Choroid plexus epithelial cell (primary cell): ENCODE measurements at regions not wholly inside any gene's neighbourhood (a gene's known extent, or its start where the extent isn't known, plus 50 kb on each side); places are given as distances from the start of the nearest gene placed in this dataset.

Experiments
- DNase-seq: peaks from one replicate; pipeline ENCODE4 v3.0.0-alpha.2; 2010; ENCODE audit warnings: low read depth
- H3K4me3 ChIP-seq: 2 replicates; pipeline ENCODE4 v1.5.1; 2011; ENCODE audit warnings: low read depth, mild to moderate bottlenecking, control low read depth, low read length, moderate library complexity
- TF ChIP-seq, protein P1 (sequence below): conservative IDR thresholded peaks from 2 replicates; pipeline ENCODE4 v1.5.1; 2011; ENCODE audit warnings: low read depth, mild to moderate bottlenecking, control low read depth, inconsistent platforms, low read length, moderate library complexity

DNA sequence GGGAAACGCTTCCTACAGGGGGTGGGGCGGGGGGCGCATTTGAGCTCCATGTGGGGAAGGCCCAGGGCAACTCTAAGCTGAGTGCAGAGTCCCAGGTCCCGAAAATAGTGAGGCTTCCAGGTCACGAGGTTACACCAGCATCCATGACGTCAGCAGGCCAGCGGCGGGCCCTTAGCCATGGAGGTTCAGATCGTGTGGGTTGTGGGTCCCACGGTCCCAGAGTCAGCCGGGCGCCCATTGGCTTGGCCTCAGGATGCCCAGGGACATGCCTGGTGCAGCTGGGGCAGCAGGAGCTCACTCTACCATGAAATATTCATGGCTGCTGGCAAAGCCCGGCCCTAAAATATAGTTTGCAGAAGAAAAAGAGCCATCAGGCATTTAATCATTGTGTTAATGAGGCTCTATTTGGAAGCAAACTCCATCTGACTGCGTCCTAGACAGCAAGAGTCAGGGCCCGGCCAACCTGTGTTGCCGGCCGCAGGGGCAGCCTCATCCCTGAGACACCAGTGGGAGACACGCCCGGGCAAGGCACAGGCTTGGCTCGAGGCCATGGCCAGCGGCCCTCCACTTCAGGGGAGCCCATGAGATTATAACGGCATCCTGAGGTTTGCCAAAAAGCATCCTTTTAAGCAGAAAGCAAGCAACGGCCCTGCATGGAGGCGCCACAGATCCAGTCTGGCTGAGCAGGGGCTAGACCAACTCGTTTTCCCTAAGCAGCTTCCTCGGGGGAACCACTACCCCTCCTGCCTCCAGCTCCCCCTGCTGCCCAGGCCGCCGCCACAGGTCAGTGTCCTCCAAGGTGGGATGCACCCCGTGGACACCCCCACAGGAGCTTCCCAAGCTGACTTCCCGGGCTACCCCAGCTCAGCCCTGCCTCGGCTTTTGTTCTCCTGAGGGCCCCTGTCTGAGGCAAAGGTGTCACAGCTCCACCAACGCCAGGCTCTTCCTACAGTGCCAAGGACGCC, 108.9 kb upstream of the PPP1R26 start:
- no peak overlapping the region for H3K4me3 ChIP-seq
- TF ChIP-seq, protein P1, sequence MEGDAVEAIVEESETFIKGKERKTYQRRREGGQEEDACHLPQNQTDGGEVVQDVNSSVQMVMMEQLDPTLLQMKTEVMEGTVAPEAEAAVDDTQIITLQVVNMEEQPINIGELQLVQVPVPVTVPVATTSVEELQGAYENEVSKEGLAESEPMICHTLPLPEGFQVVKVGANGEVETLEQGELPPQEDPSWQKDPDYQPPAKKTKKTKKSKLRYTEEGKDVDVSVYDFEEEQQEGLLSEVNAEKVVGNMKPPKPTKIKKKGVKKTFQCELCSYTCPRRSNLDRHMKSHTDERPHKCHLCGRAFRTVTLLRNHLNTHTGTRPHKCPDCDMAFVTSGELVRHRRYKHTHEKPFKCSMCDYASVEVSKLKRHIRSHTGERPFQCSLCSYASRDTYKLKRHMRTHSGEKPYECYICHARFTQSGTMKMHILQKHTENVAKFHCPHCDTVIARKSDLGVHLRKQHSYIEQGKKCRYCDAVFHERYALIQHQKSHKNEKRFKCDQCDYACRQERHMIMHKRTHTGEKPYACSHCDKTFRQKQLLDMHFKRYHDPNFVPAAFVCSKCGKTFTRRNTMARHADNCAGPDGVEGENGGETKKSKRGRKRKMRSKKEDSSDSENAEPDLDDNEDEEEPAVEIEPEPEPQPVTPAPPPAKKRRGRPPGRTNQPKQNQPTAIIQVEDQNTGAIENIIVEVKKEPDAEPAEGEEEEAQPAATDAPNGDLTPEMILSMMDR: no peak
- no peak for DNase-seq

DNA sequence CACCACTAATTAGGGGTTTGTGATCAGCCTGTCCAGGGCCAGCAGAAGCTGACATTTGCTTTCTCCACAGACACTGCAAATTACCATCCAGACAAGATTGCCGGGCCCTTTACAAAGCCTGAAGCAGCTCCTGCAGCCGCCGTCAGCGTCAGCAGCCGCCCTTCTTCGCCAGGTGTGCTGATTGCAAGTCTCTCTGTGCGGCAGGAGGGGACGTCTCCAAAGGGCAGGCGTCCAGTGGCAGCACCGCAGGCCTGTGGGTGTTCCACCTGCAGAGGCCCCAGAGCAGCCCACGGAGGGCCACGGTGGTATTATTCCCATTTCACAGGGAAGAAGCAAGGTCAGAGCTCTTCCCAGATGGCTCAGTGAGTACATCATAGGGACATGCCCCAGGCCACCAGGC, 108.0 kb upstream of the PPP1R26 start:
- no peak for DNase-seq
- H3K4me3 ChIP-seq: no peak overlapping the region
- TF ChIP-seq, protein P1: no peak

DNA sequence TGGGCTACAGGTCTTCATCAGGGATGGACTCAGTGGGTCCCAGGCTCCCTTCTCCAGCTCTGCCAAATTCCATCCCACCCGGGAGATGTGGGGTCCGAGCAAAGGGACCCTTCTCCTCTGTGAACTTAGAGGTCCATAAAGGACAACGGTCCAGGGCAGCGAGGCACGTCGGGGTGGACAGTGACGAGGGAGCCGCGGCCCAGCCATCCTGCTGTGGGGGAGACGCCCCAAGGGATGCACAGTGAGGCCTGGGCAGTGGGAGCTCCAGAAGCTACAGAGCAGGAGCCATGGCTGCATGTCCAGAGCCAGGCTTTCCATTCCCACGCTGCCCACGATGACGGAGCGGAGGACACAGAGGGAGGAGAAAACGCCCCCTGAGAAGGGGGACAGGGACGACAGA, 107.5 kb upstream of the PPP1R26 start:
- no peak for DNase-seq
- no peak overlapping the region for H3K4me3 ChIP-seq
- TF ChIP-seq, protein P1: no peak

DNA sequence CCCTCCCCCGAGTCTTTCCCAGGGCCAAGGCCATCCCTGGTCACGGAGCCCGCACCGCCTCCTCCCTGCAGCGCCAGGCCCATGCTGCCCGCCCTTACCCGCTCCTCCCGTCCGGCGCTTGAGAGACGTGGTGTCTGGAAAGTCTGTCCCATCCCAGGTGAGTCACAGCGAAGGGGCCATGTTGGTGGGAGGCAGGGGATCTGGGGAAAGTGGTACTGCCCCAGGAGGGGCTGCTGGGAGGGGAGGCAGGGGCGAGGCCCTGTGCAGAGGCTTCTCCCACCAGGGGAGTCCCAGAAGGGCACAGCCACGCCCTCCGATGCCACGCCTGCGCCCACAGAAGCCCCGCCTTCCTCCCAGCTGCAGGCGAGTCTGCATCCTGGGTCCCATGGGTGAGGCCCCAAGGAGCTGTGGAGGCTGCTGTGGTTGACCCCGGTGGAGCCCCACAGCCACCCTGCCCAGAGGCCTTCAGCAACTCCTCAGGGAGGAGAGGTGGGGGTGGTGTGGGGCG, 107.0 kb upstream of the PPP1R26 start:
- no peak for DNase-seq
- no peak overlapping the region for H3K4me3 ChIP-seq
- TF ChIP-seq, protein P1: no peak

DNA sequence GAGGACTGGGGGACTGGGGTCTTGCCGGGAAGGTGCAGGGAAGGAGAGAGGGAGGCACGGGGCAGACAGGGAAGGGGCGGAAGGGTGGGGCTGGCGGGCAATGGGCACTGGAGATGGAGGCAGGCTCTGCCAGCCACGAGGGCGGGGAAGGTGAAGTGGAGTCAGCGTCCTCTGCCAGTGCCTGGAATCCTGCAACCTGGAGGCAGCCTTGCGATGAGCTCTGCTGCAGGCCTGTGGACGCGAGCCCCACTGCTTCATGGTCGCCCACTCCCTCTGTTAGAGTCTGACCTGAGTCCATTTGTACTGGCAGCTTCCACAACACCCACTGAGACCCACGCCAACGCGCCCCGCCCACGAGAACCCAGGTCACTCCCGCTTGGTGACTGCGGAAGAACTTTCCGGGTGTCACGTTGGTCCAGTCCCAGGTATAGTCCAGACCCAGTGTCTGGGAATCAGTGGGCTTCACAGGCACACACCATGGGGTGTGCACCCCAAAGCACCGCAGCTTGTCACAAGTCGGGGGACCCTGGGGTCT, 106.4 kb upstream of the PPP1R26 start:
- TF ChIP-seq, protein P1: no peak
- no peak overlapping the region for H3K4me3 ChIP-seq
- DNase-seq: no peak

DNA sequence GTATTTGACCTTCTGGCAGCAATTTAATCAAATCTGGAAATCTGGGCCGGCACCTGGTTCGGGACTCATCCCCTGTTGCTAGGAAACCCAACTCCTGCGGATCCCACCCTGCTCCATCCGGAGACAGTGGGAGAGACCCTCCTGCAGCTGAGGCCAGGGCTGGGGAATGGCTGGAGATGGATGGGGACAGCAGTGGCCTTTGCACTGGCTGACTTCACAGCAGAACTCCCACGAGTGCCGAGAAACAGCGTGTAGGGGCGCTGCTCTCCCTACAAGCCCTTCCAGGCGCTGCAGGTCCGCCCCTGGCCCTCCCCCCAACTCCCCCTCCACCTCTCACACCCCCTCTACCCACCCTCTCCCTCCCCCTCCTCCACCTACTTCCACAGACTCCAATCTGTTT, 105.8 kb upstream of the PPP1R26 start:
- no peak for DNase-seq
- TF ChIP-seq, protein P1: no peak
- no peak overlapping the region for H3K4me3 ChIP-seq
